HG03457 (cell line): ENCODE measurements at regions not wholly inside any gene's neighbourhood (a gene's known extent, or its start where the extent isn't known, plus 50 kb on each side); places are given as distances from the start of the nearest gene placed in this dataset.

Source experiments
- ATAC-seq: cut with Tn5 transposase; IDR thresholded peaks from one replicate; pipeline ENCODE4 v1.9.1; 2021; ENCODE audit warnings: moderate number of reproducible peaks; ENCODE audit not compliant: unreplicated experiment

- ATAC-seq: no peak
Measured at GRCh38 chr5:29380029-29380428, 1813.5 kb upstream of the CDH6 start.

GRCh38 chr5:29379619-29380018 lies 1813.9 kb upstream of the CDH6 start:
- ATAC-seq: no peak

- ATAC-seq: no peak
Measured at GRCh38 chr5:29378104-29378503, 1815.4 kb upstream of the CDH6 start.

DNA sequence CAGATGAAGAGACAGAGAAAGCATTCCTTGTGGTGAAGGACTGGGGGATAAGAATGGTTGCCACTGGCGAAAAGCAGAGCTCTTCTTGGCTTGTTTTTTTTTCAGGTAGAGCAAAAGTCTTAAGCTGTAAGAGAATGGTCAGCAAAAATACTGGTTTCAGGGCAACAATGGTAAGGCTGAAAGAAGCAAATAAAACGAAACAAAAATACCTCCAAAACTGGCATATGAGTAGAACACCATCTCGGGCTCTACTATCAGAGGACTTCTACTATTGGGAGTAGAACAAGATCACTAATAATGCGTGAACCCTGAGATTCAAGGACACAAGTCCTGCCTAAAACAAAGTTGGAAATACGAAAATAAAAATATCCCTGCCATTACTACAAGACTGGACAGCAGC lies 1823.2 kb upstream of the CDH6 start:
- no peak for ATAC-seq

DNA sequence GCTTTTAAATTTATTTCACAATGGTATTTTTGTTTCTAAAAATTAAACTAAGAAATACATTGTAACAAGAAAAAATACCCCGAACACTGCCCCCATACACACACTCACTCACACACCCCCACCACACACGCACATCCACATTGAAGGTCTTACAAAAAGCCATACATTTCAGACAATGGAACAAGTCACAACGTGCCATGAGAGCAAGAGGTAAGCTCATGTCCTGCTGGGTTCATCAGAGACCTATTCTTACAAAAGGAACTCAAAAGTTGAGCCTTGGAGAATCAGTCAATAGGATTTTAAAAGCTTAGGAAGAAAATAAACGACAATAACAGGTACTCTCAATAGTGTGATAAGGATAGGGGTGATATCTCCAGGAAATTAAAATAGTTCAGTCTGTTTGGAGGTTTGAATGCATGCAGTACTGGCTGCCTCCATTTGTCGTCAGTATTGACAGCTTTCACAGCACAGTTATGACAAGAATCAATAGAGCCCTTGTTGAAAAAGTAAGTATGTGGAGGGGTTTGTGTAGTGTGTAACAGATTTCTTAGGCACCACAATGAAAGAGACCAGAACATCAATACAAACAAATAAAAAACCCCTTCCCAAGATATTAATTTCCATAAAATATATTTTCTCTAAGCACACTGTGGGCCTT lies 1826.2 kb upstream of the CDH6 start:
- no peak for ATAC-seq

DNA sequence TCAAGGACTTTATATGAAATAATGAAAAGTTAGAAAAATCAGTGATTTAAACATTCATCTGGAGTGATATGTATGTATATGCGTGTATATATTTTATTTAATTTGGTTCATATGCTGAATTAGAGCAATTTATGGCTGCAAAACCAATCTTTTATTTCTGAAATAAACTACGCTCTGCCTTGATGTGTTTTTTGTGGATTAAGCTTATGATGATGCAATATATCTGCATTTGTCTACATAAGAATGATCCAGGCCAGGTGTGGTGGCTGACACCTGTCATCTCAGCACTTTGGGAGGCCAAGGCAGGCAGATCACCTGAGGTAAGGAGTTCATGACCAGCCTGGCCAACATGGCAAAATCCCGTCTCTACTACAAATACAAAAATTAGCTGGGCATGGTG lies 1842.3 kb upstream of the CDH6 start:
- no peak for ATAC-seq

- no peak for ATAC-seq
Measured at GRCh38 chr5:29337030-29337429, 1856.5 kb upstream of the CDH6 start.

GRCh38 chr5:29321591-29321990 lies 1871.9 kb upstream of the CDH6 start:
- no peak for ATAC-seq

- no peak for ATAC-seq
Measured at GRCh38 chr5:29309359-29309758, 1884.1 kb upstream of the CDH6 start.

DNA sequence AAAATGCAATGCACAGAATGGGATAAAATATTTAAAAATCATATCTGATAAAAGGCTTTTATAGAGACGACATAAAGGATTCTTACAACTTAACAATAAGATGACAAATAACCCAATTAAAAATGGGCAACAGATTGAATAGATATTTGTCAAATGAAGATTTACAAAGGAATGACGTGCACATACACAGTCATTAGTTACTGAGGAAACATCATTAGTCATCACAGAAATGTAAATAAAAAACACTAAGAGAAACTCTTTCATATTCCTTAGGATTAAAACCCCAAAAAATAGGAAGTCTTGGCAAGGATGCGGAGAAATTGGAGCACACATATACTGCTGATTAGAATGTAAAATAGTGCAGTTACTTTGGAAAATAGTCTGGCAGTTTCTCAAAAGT lies 1886.0 kb upstream of the CDH6 start:
- no peak for ATAC-seq

DNA sequence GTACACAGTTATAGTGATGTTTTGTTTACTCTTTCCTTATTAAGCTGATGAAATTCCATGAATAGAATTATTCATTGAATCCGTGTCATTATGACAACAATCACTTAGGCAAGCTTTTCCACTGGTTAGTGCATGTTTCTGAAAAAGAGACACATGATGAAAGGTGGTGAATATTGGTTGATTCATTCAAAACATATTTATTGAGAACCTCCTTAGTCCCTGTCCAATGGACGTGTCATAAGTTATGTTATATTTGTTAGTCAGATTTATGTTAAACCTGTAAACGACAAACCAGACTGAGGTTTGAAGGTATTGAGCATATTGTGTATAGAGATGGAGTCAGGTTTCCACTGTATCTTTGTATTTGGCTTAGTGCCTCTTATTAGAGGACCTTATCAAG lies 1888.9 kb upstream of the CDH6 start:
- ATAC-seq: no peak

DNA sequence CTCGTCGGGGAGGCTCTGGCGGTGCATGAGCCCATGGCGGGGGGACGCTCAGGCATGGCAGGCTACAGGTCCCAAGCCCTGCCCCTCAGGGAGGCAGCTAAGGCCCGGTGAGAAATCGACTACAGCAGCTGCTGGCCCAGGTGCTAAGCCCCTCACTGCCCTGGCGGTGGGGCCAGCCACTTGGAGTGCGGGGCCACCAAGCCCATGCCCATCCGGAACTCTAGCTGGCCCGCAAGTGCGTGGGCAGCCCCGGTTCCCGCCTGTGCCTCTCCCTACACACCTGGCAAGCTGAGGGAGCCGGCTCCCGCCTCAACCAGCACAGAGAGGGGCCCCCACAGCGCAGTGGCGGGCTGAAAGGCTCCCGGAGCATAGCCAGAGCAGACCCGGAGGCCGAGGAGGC lies 1896.9 kb upstream of the CDH6 start:
- no peak for ATAC-seq

GRCh38 chr5:29277642-29278041 lies 1915.8 kb upstream of the CDH6 start:
- no peak for ATAC-seq

- no peak for ATAC-seq
Measured at GRCh38 chr5:29276371-29276770, 1917.1 kb upstream of the CDH6 start.

DNA sequence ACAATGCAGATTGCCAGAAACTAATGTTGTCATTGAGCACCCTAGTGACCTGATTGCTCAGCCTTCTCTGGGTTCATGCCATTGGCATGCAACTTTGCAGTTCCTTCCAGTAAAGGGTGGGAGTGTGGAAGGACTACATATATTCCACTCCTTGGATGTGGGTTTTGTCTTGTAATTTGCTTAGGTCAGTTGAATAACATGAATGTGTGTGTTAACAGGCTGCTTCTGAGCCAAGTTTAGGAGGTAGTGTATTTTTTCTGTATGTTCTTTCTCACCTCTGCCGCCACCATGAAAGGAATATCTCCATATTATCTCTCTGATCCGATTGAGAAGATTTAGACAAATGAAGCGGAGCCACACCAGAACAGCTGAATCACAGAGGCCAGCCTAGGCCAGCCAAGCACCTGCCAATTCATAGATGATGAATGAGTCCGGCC lies 1929.6 kb upstream of the CDH6 start:
- ATAC-seq: no peak

- ATAC-seq: no peak
Measured at GRCh38 chr5:29262339-29263123, 1931.0 kb upstream of the CDH6 start.

DNA sequence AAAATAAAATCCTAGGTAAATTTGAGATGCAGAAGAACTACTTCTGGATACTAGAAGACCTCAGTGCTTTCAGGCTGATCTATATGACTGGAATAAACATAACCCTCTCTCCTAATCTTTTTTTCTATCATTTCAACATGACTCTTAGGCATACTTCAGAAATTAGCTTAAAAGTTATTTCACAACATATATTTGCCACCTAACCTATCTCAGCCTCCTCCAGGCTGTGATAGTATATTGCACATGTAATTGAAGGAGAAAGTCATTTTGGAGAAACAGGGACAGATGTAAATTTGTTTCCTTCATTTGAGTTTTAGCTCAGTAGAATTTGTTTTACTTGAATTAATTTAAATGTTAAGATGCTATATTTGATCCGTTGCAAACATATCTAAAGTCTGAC lies 1932.3 kb upstream of the CDH6 start:
- no peak for ATAC-seq

DNA sequence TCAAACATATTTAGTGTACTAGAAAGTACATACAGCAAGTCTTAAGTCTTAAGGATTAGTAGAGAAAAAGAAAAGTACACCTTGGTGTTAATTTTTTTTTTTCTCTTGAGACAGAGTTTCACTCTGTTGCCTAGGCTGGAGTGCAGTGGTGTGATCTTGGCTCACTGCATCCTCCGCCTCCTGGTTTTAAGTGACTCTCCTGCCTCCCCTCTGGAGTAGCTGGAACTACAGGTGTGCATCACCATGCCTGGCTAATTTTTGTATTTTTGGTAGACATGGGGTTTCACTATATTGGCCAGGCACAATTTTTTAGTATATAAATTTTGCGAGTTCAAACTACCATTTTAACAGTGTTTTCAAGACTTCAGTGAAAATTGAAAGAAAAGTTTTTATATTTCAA lies 1941.1 kb upstream of the CDH6 start:
- ATAC-seq: no peak

GRCh38 chr5:29247346-29248028 lies 1946.0 kb upstream of the CDH6 start:
- no peak for ATAC-seq

GRCh38 chr5:29240379-29240778 lies 1953.1 kb upstream of the CDH6 start:
- ATAC-seq: no peak

DNA sequence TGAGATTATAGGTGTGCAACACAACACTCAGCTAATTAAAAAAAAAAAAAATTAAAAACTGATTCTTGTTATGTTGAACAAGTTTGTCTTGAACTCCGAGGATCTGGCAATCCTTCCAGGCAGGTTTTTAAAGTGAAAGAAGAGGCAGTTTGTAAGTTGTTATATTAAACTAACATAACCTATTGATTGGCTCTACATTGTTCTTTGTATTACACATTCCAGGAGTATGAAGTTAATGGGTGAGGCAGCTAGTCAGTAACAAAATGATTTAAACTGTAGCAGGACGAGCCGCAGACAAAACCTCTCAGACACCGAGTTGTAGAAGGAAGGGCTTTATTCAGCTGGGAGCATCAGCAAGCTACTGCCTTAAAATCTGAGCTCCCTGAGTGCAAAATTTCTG lies 1953.9 kb upstream of the CDH6 start:
- no peak for ATAC-seq

DNA sequence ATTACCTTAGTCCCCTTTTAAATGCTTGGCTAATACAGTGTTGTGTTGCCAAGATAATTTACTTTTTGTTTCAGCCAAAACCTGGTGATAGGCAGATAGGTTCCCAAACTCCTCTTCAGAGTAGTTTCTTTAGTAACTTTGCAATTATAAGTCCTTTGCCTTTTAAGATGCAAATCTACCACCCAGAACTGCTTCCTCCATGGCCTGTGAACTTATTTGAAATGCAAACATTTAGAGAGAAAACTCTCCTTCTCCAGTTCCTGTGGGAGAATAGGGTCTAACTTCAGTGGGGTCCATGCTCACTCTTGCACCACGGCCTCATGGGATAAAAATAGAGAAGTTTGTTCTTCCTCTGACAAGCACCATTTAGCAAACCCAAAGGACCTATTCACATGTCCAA lies 1955.4 kb upstream of the CDH6 start:
- no peak for ATAC-seq
